T-cell (primary cell): ENCODE measurements at regions not wholly inside any gene's neighbourhood (a gene's known extent, or its start where the extent isn't known, plus 50 kb on each side); places are given as distances from the start of the nearest gene placed in this dataset.
"Not testable (repeated sequence)": the region's sequence is repeated elsewhere in the genome, so short reads cannot be mapped to it uniquely, and the experiment has no call there.

Experiments used
- ATAC-seq, 4 experiments: fragments of 200-7000 bp in 3 of 4; fragments of 150-1000 bp in 1 of 4; cut with Tn5 transposase; replicated peaks in 1 of 4; 1 replicate in 3 of 4; 2 replicates in 1 of 4; pipeline ENCODE4 v1.10.0; 2021; ENCODE audit warnings: moderate library complexity in 3 of 4, mild to moderate bottlenecking in 2 of 4, moderate number of reproducible peaks in 1 of 4
- CTCF ChIA-PET, 2 donors: fragments of 300-600 bp; sonication (Branson Sonifier 250); formaldehyde crosslinking; loops; one replicate each; lab custom pipeline; 2022; ENCODE audit warnings: antibody characterized with exemption in 2 of 2; lab: Charles Lee
- POLR2A ChIA-PET, 2 donors: fragments of 300-600 bp; sonication (Branson Sonifier 250); formaldehyde crosslinking; loops; one replicate each; lab custom pipeline; 2022; ENCODE audit warnings: antibody characterized with exemption in 2 of 2; lab: Charles Lee
- DNase-seq, 35 experiments: peaks; one replicate each; pipeline versions ENCODE4 v3.0.0 to v3.0.0-alpha.2; 2013 to 2023
- H3K27ac ChIP-seq: one replicate; pipeline ENCODE4 v1.5.1; 2013; ENCODE audit warnings: low read length
- H3K27me3 ChIP-seq, 2 experiments: replicated peaks in 1 of 2; 1 replicate in 1 of 2; 2 replicates in 1 of 2; pipeline versions ENCODE4 v1.6.1 to v1.7.0; 2013; ENCODE audit warnings: low read length in 1 of 2, mixed read lengths in 1 of 2; ENCODE audit not compliant: control insufficient read depth in 2 of 2, insufficient read depth in 2 of 2; ENCODE audit errors: extremely low read depth in 1 of 2
- H3K36me3 ChIP-seq, 2 donors: 1 replicate in 1 of 2; 2 replicates in 1 of 2; pipeline versions ENCODE4 v1.6.1 to v1.7.0; 2013; ENCODE audit warnings: low read length in 1 of 2; ENCODE audit not compliant: control insufficient read depth in 2 of 2, insufficient read depth in 1 of 2; ENCODE audit errors: extremely low read depth in 1 of 2
- H3K4me1 ChIP-seq, 2 experiments: 1 replicate in 1 of 2; 2 replicates in 1 of 2; pipeline versions ENCODE4 v1.6.1 to v1.7.0; 2013; ENCODE audit warnings: low read length in 2 of 2, mixed read lengths in 1 of 2; ENCODE audit not compliant: insufficient read depth in 2 of 2, control insufficient read depth in 1 of 2; ENCODE audit errors: extremely low read depth in 1 of 2
- H3K4me3 ChIP-seq, 2 donors: 1 replicate in 1 of 2; 2 replicates in 1 of 2; pipeline versions ENCODE4 v1.5.1 to v1.7.0; 2013; ENCODE audit warnings: mild to moderate bottlenecking in 2 of 2, low read length in 1 of 2, moderate library complexity in 1 of 2; ENCODE audit not compliant: control insufficient read depth in 1 of 2; ENCODE audit errors: extremely low read depth in 1 of 2
- H3K9me3 ChIP-seq: 2 replicates; pipeline ENCODE4 v1.7.0; 2013
- H3K27ac Mint-ChIP-seq, 2 donors: one replicate each; pipeline ENCODE4 v1.8.0; 2020 to 2021; ENCODE audit warnings: mild to moderate bottlenecking in 2 of 2, mixed read lengths in 2 of 2
- H3K27me3 Mint-ChIP-seq, 2 donors: one replicate each; pipeline ENCODE4 v1.8.0; 2021 to 2022; ENCODE audit warnings: mixed read lengths in 2 of 2
- H3K36me3 Mint-ChIP-seq: one replicate; pipeline ENCODE4 v1.8.0; 2021; ENCODE audit warnings: mixed read lengths
- H3K4me1 Mint-ChIP-seq, 3 donors: one replicate each; pipeline ENCODE4 v1.8.0; 2020 to 2022; ENCODE audit warnings: mixed read lengths in 3 of 3, mild to moderate bottlenecking in 1 of 3
- H3K4me3 Mint-ChIP-seq, 3 donors: one replicate each; pipeline ENCODE4 v1.8.0; 2020 to 2022; ENCODE audit warnings: mild to moderate bottlenecking in 3 of 3, mixed read lengths in 3 of 3, moderate library complexity in 3 of 3
- H3K9me3 Mint-ChIP-seq, 3 donors: one replicate each; pipeline ENCODE4 v1.8.0; 2020 to 2022; ENCODE audit warnings: mixed read lengths in 3 of 3
- WGBS: methylation state at CpG from one replicate; pipeline ENCODE4 v1.1.5; 2013; ENCODE audit warnings: missing lambda C conversion rate; ENCODE audit not compliant: insufficient coverage; 5-methylcytosine and 5-hydroxymethylcytosine counted together

DNA sequence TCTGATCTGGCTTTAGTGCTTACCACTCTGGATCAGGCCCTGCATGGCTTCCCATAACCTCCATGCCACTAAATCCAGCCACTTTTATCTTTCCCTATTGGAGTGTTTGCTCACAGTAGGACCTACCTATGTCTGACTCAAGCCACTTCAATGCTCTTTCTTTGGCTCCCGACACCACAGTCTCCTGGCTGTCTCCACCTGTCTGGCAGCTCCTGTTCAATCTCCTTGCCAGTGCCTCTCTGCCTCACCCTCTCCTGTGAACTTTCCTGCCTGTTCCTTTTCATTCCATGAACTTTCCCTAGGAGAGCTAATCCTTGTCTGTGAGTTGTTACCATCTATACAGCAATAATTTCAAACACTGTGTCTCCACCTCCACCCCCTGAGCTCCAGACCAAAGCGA, 82.6 kb upstream of the UCN3 start:
- Histone ChIP-seq H3K27me3 (no peaks in the 10 kb centered on the region), H3K9me3 (no peaks in the 10 kb centered on the region), H3K27ac (no peak overlapping the region), H3K36me3 (no peaks in the 10 kb centered on the region), H3K4me1 (peaks cover 8 to 13% of the 10 kb centered on the region in 2 experiments), H3K4me3 (no peak overlapping the region)
- WGBS: 100% methylated on average over 1 of the region's 2 CpGs
- peaks cover 0 to 26% of the 10 kb centered on the region in 2 donors for H3K27me3 Mint-ChIP-seq
- POLR2A ChIA-PET: interaction anchor here in 1 of 2 donors (0.7 kb wide), 1 partner anchor 350 kb away, joined by 3 read pairs; no protein-coding TSS in a partner anchor
- H3K4me1 Mint-ChIP-seq: peaks cover 14 to 28% (median 18%) of the 10 kb centered on the region in 3 donors
- no peak overlapping the region for H3K27ac Mint-ChIP-seq
- H3K9me3 Mint-ChIP-seq: no peaks in the 10 kb centered on the region
- ATAC-seq: no peak
- CTCF ChIA-PET: interaction anchor here in 1 of 2 donors (1.1 kb wide), 1 partner anchor 12 kb away, joined by 4 read pairs; no protein-coding TSS in a partner anchor
- H3K4me3 Mint-ChIP-seq: no peak overlapping the region
- H3K36me3 Mint-ChIP-seq: no peaks in the 10 kb centered on the region
- DNase-seq: no peak

DNA sequence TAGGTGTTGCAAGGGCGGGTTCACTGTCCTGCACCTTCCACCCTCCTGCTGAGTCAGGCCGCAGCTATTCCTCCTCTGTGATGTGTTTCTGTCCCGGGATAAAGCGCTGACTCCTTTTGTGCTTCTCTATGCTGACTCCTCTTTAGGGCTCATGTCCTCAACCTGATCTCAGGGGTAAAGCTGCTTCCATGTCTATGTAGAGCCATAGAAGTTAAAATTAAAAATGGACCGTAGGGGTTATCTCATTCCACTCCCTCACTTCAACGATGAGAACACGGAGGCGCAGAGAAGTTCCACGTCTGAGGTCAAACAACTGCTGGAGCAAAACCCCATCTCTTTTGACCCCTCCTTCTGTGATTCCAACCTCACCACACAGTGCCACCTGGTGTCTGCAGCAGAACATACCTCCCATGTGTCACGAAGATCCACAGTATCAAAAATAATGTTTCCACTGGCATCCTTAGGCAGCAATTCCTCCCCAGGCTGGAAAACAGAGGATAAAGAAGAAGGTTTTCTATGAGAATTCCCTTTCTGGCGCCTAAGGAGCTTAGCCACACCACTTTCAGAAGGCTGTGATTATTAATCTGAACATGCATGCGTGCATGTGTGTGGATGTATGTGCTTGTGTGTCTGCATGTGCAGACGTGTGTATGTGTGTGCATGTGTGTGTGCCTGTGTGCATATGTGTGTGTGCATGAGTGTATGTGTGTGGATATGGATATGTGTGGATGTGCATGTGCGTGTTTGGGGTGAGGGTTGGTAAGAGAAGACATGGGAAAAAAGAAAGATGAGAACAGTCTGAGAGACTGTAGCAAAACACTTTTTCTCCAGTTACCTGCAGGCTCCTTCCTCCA, 81.2 kb upstream of the UCN3 start:
- H3K36me3 Mint-ChIP-seq: no peaks in the 10 kb centered on the region
- POLR2A ChIA-PET: no interaction called here
- peaks cover 8 to 13% of the 10 kb centered on the region in 2 experiments for H3K4me1 ChIP-seq
- no peak overlapping the region for H3K27ac ChIP-seq
- peaks cover 14 to 29% (median 21%) of the 10 kb centered on the region in 3 donors for H3K4me1 Mint-ChIP-seq
- no peaks in the 10 kb centered on the region for H3K27me3 ChIP-seq
- no peaks in the 10 kb centered on the region for H3K9me3 Mint-ChIP-seq
- H3K27me3 Mint-ChIP-seq: peaks cover 0 to 24% of the 10 kb centered on the region in 2 donors
- DNase-seq (peak in 33 of 35 experiments; percentile 8 to 72 (median 40)), ATAC-seq (peak; percentile 69 to 88 (median 82))
- 43% methylated on average over 9 of the region's 14 CpGs for WGBS
- no peak overlapping the region for H3K27ac Mint-ChIP-seq
- CTCF ChIA-PET: interaction anchor here (0.6 to 1.8 kb wide), 8 partner anchors 7 to 468 kb away, joined by 3 to 6 read pairs (median 4); no protein-coding TSS in a partner anchor
- no peak overlapping the region for H3K4me3 ChIP-seq
- H3K4me3 Mint-ChIP-seq: peak overlapping the region in 1 of 3 donors; percentile 34
- no peaks in the 10 kb centered on the region for H3K9me3 ChIP-seq
- H3K36me3 ChIP-seq: no peaks in the 10 kb centered on the region

DNA sequence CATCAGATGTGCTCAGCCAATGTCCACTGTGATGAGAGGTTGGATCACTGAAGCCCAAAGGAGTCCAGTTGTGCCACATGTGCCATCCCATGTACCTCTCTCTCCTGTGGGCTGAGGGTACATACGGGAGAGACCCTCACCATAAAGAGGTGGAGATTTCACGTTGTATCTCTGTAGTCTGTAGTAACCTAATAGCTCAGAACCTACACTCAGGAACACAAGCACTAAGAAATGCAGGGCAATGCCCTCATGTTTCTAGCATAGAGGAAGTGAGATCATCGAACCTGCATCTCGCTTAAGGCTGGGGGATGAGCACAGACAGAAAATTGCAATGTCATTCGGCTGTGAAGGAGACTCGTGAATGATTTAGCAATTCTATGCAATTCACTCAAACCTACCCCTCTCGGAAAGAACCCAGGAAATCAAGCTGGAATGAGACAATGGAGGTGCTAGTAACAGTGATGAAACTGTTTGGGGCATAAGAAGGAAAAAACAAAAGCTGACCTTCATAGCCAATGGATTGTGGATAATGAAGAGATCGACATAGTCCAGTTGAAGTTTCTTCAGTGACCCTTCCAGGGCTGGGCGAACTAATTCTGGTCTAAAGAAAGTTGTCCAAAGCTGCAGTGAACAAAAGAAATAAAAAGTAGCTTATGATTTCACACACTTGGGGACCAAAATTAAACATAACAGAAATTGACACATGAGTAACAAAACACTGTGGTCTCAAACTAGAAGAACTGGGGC, 80.3 kb upstream of the UCN3 start:
- no peaks in the 10 kb centered on the region for H3K27me3 ChIP-seq
- H3K4me3 ChIP-seq: no peak overlapping the region
- H3K27ac ChIP-seq: peak overlapping the region; percentile 16
- CTCF ChIA-PET: interaction anchor here (0.6 to 1.8 kb wide), 6 partner anchors 8 to 435 kb away, joined by 3 to 6 read pairs (median 4); no protein-coding TSS in a partner anchor
- Mint-ChIP-seq H3K4me3 (peak overlapping the region in 1 of 3 donors; percentile 34), H3K4me1 (peaks cover 14 to 32% (median 27%) of the 10 kb centered on the region in 3 donors), H3K9me3 (no peaks in the 10 kb centered on the region), H3K27me3 (peaks cover 0 to 20% of the 10 kb centered on the region in 2 donors), H3K36me3 (no peaks in the 10 kb centered on the region), H3K27ac (peak overlapping the region; percentile 11 to 40)
- H3K36me3 ChIP-seq: no peaks in the 10 kb centered on the region
- peak; percentile 77 to 87 (median 86) for ATAC-seq
- H3K9me3 ChIP-seq: no peaks in the 10 kb centered on the region
- DNase-seq: peak in 11 of 35 experiments; percentile 4 to 44 (median 14)
- POLR2A ChIA-PET: no interaction called here
- 100% methylated on average over 2 of the region's 9 CpGs for WGBS
- H3K4me1 ChIP-seq: peaks cover 8 to 13% of the 10 kb centered on the region in 2 experiments

DNA sequence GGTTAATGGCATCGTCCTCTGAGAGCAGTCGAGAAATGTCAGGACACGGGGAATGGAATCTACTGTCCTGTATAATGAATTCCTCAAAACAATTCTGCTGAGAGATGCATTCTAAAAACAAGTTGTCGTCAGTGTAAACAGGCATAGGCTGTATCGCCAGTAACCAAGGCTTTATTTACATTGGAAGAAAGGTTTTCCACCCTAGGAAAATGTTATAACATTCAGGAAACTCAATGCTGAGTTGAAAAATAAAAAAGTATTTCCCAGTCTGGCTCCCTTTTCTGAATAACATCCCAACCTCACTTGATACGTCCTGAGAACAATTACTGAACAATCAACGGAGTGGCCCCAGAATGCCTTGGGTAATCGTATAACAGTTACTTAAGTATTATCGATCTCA, 79.6 kb upstream of the UCN3 start:
- Mint-ChIP-seq H3K27me3 (peaks cover 0 to 20% of the 10 kb centered on the region in 2 donors), H3K27ac (no peak overlapping the region), H3K4me3 (no peak overlapping the region), H3K36me3 (no peaks in the 10 kb centered on the region), H3K4me1 (peaks cover 14 to 32% (median 27%) of the 10 kb centered on the region in 3 donors), H3K9me3 (no peaks in the 10 kb centered on the region)
- Histone ChIP-seq H3K36me3 (no peaks in the 10 kb centered on the region), H3K4me1 (peaks cover 8 to 13% of the 10 kb centered on the region in 2 experiments), H3K9me3 (no peaks in the 10 kb centered on the region), H3K4me3 (no peak overlapping the region), H3K27me3 (no peaks in the 10 kb centered on the region), H3K27ac (no peak overlapping the region)
- ChIA-PET CTCF (interaction anchor here in 1 of 2 donors (1.2 kb wide), 2 partner anchors 9 to 435 kb away, joined by 4 read pairs; no protein-coding TSS in a partner anchor), POLR2A (no interaction called here)
- WGBS: 100% methylated on average over 1 of the region's 9 CpGs
- no peak for ATAC-seq
- DNase-seq: no peak

DNA sequence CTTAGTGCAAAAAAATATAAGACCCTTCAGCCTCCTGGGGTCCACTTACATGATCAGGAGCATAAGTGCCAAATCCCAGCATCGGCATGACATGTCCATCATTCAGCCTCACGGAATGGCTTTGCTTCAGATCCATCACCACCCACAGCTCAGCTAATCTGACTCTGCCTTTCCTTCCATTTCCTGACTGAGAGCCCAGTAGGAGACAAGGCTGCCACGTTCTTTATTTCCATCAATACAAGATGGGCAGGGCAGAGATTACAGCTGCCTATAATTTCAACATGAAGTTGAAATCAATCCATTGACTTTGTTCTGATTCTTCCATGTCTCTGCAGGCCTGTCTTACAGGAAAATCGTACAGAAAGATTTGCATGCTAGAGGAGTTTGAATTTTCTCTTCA, 76.4 kb upstream of the UCN3 start:
- Mint-ChIP-seq H3K4me1 (peaks cover 38 to 60% (median 54%) of the 10 kb centered on the region in 3 donors), H3K4me3 (no peak overlapping the region), H3K36me3 (no peaks in the 10 kb centered on the region), H3K27me3 (peaks cover 0 to 16% of the 10 kb centered on the region in 2 donors), H3K9me3 (no peaks in the 10 kb centered on the region), H3K27ac (peak overlapping the region in 1 of 2 donors; percentile 53)
- no peak for DNase-seq
- WGBS: 90% methylated on average over 2 of the region's 4 CpGs
- ChIA-PET POLR2A (no interaction called here), CTCF (no interaction called here)
- no peak overlapping the region for H3K4me3 ChIP-seq
- H3K9me3 ChIP-seq: no peaks in the 10 kb centered on the region
- no peaks in the 10 kb centered on the region for H3K36me3 ChIP-seq
- no peak overlapping the region for H3K27ac ChIP-seq
- no peaks in the 10 kb centered on the region for H3K27me3 ChIP-seq
- ATAC-seq: no peak
- H3K4me1 ChIP-seq: peaks cover 19 to 27% of the 10 kb centered on the region in 2 experiments

DNA sequence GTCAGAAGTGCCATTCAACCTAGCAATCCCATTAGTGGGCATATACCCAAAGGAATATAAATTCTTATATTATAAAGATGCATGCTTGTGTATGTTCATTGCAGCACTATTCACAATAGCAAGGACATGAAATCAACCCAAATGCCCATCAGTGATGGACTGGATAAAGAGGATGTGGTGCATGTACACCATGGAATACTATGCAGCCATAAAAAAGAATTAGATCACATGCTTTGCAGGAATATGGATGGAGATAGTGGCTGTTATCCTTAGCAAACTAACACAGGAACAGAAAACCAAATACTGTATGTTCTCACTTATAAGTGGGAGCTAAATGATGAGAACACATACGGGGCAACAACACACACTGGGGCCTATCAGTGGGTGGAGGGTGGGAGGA, 75.5 kb upstream of the UCN3 start:
- not testable (repeated sequence) for H3K9me3 ChIP-seq, H3K36me3 Mint-ChIP-seq, H3K4me3 ChIP-seq, H3K36me3 ChIP-seq, ATAC-seq, H3K9me3 Mint-ChIP-seq, H3K4me3 Mint-ChIP-seq, H3K27me3 ChIP-seq, DNase-seq
- ChIA-PET CTCF (interaction anchor here in 1 of 2 donors (0.7 kb wide), 2 partner anchors 18 to 54 kb away, joined by 3 to 4 read pairs; no protein-coding TSS in a partner anchor), POLR2A (interaction anchor here in 1 of 2 donors (0.7 kb wide), 1 partner anchor 157 kb away, joined by 7 read pairs; no protein-coding TSS in a partner anchor)
- H3K4me1 Mint-ChIP-seq: peaks cover 34 to 60% (median 54%) of the 10 kb centered on the region in 3 donors
- Histone ChIP-seq H3K27ac (peak overlapping the region; percentile 20), H3K4me1 (peaks cover 12 to 27% of the 10 kb centered on the region in 2 experiments)
- peak overlapping the region; percentile 51 to 82 for H3K27ac Mint-ChIP-seq
- 80% methylated on average over 1 of the region's 1 CpG for WGBS
- H3K27me3 Mint-ChIP-seq: peaks cover 0 to 16% of the 10 kb centered on the region in 2 donors
